GM23248 (cell line): ENCODE measurements at regions not wholly inside any gene's neighbourhood (a gene's known extent, or its start where the extent isn't known, plus 50 kb on each side); places are given as distances from the start of the nearest gene placed in this dataset.

Experiments used
- DNase-seq: peaks from one replicate; pipeline ENCODE4 v3.0.0-alpha.2; 2015
- H2AFZ ChIP-seq: fragments of 200-600 bp; sonication (generic); 2 replicates; pipeline ENCODE4 v1.6.1; 2016; ENCODE audit warnings: antibody characterized with exemption
- H3F3A ChIP-seq: fragments of 200-600 bp; sonication (generic); 2 replicates; pipeline ENCODE4 v1.6.1; 2016; ENCODE audit warnings: mild to moderate bottlenecking, antibody characterized with exemption, mixed run types; ENCODE audit not compliant: insufficient read depth
- H3K27ac ChIP-seq: fragments of 200-600 bp; sonication (generic); 2 replicates; pipeline ENCODE4 v1.5.1; 2016; ENCODE audit warnings: mild to moderate bottlenecking
- H3K27me3 ChIP-seq: fragments of 200-600 bp; sonication (generic); replicated peaks from 2 replicates; pipeline ENCODE4 v1.6.1; 2016; ENCODE audit warnings: mild to moderate bottlenecking; ENCODE audit not compliant: insufficient read depth
- H3K36me3 ChIP-seq: fragments of 200-600 bp; sonication (generic); 2 replicates; pipeline ENCODE4 v1.6.1; 2016; ENCODE audit warnings: low read depth, mild to moderate bottlenecking
- H3K4me1 ChIP-seq: fragments of 200-600 bp; sonication (generic); 2 replicates; pipeline ENCODE4 v1.6.1; 2016; ENCODE audit warnings: mild to moderate bottlenecking; ENCODE audit not compliant: insufficient read depth
- H3K4me2 ChIP-seq: fragments of 200-600 bp; sonication (generic); one replicate; pipeline ENCODE4 v1.6.1; 2016; ENCODE audit warnings: mild to moderate bottlenecking; ENCODE audit not compliant: unreplicated experiment
- H3K4me3 ChIP-seq: fragments of 200-600 bp; sonication (generic); 2 replicates; pipeline ENCODE4 v1.5.1; 2016; ENCODE audit warnings: mild to moderate bottlenecking
- H3K79me2 ChIP-seq: fragments of 200-600 bp; sonication (generic); 2 replicates; pipeline ENCODE4 v1.6.1; 2016; ENCODE audit warnings: mild to moderate bottlenecking; ENCODE audit not compliant: insufficient read depth
- H3K9ac ChIP-seq: fragments of 200-600 bp; sonication (generic); 2 replicates; pipeline ENCODE4 v1.6.1; 2016; ENCODE audit warnings: mild to moderate bottlenecking
- H3K9me2 ChIP-seq: fragments of 200-600 bp; sonication (generic); 2 replicates; pipeline ENCODE4 v1.6.1; 2016; ENCODE audit warnings: mixed run types, mild to moderate bottlenecking, moderate library complexity; ENCODE audit not compliant: insufficient read depth
- H3K9me3 ChIP-seq: fragments of 200-600 bp; sonication (generic); one replicate; pipeline ENCODE4 v1.6.1; 2017; ENCODE audit warnings: low read depth
- H4K20me1 ChIP-seq: fragments of 200-600 bp; sonication (generic); 2 replicates; pipeline ENCODE4 v1.6.0; 2016; ENCODE audit not compliant: insufficient read depth
- EZH2 ChIP-seq: fragments of 200-600 bp; sonication (generic); IDR thresholded peaks from 2 replicates; pipeline ENCODE4 v1.6.1; 2018; ENCODE audit warnings: antibody characterized with exemption, mild to moderate bottlenecking; ENCODE audit not compliant: insufficient read depth, poor library complexity, severe bottlenecking
- EZH2phosphoT487 ChIP-seq: fragments of 200-600 bp; sonication (generic); IDR thresholded peaks from 2 replicates; pipeline ENCODE4 v1.6.1; 2018; ENCODE audit warnings: antibody characterized with exemption, moderate library complexity, mild to moderate bottlenecking, low read depth; ENCODE audit not compliant: insufficient read depth
- WGBS, 2 experiments: methylation state at CpG; one replicate each; pipeline ENCODE4 v1.1.6; 2015 to 2017; ENCODE audit warnings: low lambda C conversion rate in 2 of 2, low coverage in 1 of 2; ENCODE audit errors: missing lambda C conversion rate in 2 of 2; 5-methylcytosine and 5-hydroxymethylcytosine counted together
- in situ Hi-C: fragments of 300-500 bp; cut with MboI; formaldehyde crosslinking; loops from 2 replicates; pipeline ENCODE4 v1.15.0; 2020

DNA sequence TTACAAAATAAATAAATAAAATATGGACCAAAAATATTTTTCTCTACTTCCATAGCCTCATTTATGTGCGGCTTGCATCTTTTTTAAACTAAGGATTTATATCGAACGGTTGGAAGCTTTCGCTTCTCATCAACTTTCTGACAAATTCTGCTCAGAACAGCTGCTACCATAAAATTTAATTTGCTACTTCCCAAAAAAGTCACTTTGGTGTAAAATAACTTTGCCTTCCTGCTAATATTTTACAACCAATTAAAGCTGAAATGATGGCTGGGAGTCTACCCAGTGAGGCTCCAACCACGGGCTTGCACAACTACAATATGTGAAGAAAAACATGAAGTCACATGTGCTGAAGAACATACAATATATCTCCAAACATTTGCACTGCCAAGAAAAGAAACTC is 253.1 kb upstream of the NEBL start:
- Histone ChIP-seq H4K20me1 (no peaks in the 10 kb centered on the region), H3K4me1 (no peaks in the 10 kb centered on the region), H3K4me2 (no peak overlapping the region), H3K79me2 (no peaks in the 10 kb centered on the region), H3K9ac (no peak overlapping the region), H3K4me3 (no peak overlapping the region), H3K9me3 (no peaks in the 10 kb centered on the region), H3K9me2 (no peaks in the 10 kb centered on the region), H3K27me3 (no peaks in the 10 kb centered on the region), H3K27ac (no peak overlapping the region), H3F3A (no peaks in the 10 kb centered on the region), H2AFZ (no peak overlapping the region), H3K36me3 (no peaks in the 10 kb centered on the region)
- no peak for TF ChIP-seq EZH2phosphoT487
- TF ChIP-seq EZH2, result no peak
- WGBS, 2 experiments, result 46 to 47% methylated on average over 5 of the region's 5 CpGs
- no peak for DNase-seq
- in situ Hi-C loops, result no loop called here

DNA sequence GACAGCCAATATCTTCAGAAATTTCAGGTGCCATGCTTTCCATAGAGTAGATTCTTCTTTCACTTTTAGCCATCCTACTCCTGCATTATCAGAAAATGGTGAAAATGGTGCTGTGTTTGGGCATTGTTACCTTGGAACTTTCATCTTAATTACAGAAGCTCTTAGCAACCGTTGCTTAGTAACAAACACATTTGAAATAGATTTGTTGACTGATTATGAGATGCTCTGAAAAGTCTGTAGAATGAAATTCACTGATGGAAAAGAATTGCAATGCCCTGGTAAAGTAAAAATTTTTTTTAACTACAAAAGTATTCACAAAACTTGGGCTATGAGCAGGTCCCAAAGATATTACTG is 249.3 kb upstream of the NEBL start:
- H3K27ac ChIP-seq, result no peak overlapping the region
- 0 to 6% methylated on average over 1 of the region's 1 CpG for WGBS, 2 experiments
- H2AFZ ChIP-seq, result no peak overlapping the region
- no peak for TF ChIP-seq EZH2phosphoT487
- TF ChIP-seq EZH2, result no peak
- H3K9me2 ChIP-seq, result no peaks in the 10 kb centered on the region
- DNase-seq, result no peak
- no peak overlapping the region for H3K4me2 ChIP-seq
- no peak overlapping the region for H3K9ac ChIP-seq
- no peak overlapping the region for H3K4me3 ChIP-seq
- no peaks in the 10 kb centered on the region for H3F3A ChIP-seq
- no peaks in the 10 kb centered on the region for H3K9me3 ChIP-seq
- H3K27me3 ChIP-seq, result no peaks in the 10 kb centered on the region
- H3K36me3 ChIP-seq, result no peaks in the 10 kb centered on the region
- H3K4me1 ChIP-seq, result no peaks in the 10 kb centered on the region
- no peaks in the 10 kb centered on the region for H3K79me2 ChIP-seq
- no peaks in the 10 kb centered on the region for H4K20me1 ChIP-seq
- in situ Hi-C loops, result no loop called here

DNA sequence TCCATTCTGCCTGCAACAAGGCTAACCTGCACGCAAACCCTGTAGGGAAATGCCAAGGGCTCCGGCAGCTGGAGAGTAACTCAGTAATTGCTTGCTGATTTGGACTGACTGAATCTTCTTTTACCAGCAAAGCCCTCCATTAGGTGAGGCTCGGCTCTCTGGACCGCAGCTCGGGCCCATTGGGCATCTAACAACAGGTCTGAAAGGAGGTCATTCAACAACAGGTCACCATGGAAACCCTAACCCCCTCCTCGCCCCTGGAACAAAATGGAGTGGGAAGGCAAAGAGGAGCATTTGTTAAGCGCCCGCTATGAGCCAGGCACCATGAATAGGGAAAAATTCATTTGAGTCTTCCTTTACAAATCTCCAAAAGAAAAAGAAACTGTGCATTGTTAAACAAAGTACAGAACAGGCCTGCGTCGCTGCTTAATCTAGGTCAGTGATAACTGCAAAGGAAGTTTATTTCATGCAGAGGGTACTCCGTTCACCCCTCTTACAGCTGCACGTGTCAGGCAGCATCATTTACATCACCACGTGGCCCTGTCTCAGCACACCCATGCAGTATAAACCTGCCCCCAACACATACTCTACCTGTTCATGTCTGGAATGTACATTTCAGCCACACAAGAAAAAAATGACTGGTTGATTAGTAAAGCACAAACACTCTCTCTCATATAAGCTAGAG is 248.8 kb upstream of the NEBL start:
- in situ Hi-C loops, result no loop called here
- H3K9ac ChIP-seq, result no peak overlapping the region
- DNase-seq, result no peak
- H3K27ac ChIP-seq, result no peak overlapping the region
- H3K9me2 ChIP-seq, result no peaks in the 10 kb centered on the region
- H3K9me3 ChIP-seq, result no peaks in the 10 kb centered on the region
- H3K36me3 ChIP-seq, result no peaks in the 10 kb centered on the region
- no peak for TF ChIP-seq EZH2
- no peak for TF ChIP-seq EZH2phosphoT487
- 0 out of 2 replicates have a peak, but pooled peaks cover 2% of the 10 kb centered on the region for H3K27me3 ChIP-seq
- no peak overlapping the region for H3K4me3 ChIP-seq
- no peaks in the 10 kb centered on the region for H3F3A ChIP-seq
- no peaks in the 10 kb centered on the region for H3K4me1 ChIP-seq
- 55 to 64% methylated on average over 13 of the region's 13 CpGs for WGBS, 2 experiments
- no peak overlapping the region for H2AFZ ChIP-seq
- H4K20me1 ChIP-seq, result no peaks in the 10 kb centered on the region
- no peak overlapping the region for H3K4me2 ChIP-seq
- no peaks in the 10 kb centered on the region for H3K79me2 ChIP-seq

DNA sequence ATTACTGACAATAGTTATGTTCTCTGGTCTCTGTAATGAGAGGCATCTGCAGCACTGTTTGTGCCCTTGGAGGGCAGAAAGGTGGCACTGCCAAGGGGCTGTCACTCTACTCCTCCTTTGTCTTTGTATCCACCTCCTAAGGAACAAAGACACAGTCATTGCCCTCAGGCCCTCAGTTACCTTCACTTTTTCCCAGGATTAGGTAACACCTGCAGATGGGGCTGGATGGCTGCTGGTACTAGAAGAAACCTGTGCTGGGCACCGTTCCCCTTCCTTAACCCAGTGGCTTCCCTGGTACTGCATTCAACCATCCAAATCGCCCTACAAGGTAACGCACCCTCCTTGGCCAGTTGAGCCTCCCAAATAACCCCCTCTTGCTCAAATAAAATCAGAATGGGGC is 246.9 kb upstream of the NEBL start:
- Histone ChIP-seq H3F3A (no peaks in the 10 kb centered on the region), H2AFZ (no peak overlapping the region), H3K27me3 (0 out of 2 replicates have a peak, but pooled peaks cover 6% of the 10 kb centered on the region), H3K9me3 (no peaks in the 10 kb centered on the region), H3K9me2 (no peaks in the 10 kb centered on the region), H3K36me3 (no peaks in the 10 kb centered on the region), H3K27ac (no peak overlapping the region), H3K4me3 (no peak overlapping the region), H3K9ac (no peak overlapping the region), H3K4me1 (no peaks in the 10 kb centered on the region), H4K20me1 (no peaks in the 10 kb centered on the region), H3K79me2 (no peaks in the 10 kb centered on the region), H3K4me2 (no peak overlapping the region)
- 53 to 54% methylated on average over 3 of the region's 3 CpGs for WGBS, 2 experiments
- TF ChIP-seq EZH2phosphoT487 (no peak), EZH2 (no peak)
- in situ Hi-C loops, result no loop called here
- no peak for DNase-seq

DNA sequence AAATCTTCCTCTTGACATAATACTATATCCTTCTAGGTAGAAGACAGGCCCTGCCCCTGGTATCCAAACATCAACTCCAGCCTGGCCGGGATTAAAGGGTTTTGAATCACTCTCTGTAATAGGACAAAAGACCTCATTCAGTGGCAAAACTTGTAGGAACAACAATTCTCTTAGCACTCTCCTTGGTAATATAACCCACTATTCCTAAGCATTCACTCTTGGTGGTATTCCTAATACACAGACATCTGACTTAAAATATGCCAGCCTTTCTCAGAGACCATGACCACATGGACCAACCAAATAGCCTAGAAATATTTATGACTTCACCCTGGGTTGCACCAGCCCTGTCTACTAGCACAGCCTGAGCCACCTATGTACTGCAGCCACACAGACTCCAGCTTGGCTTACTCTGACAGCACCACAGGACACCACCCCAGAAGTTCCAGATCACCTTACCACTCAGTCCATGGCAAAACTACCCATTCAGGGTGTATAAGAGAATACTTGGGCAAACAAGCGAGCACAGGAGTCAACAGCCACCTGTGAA is 244.9 kb upstream of the NEBL start:
- Histone ChIP-seq H3K4me3 (no peak overlapping the region), H3K79me2 (no peaks in the 10 kb centered on the region), H3K9me2 (no peaks in the 10 kb centered on the region), H4K20me1 (no peaks in the 10 kb centered on the region), H3K4me1 (no peaks in the 10 kb centered on the region), H3K27ac (no peak overlapping the region), H3K36me3 (no peaks in the 10 kb centered on the region), H3F3A (no peaks in the 10 kb centered on the region), H3K4me2 (no peak overlapping the region), H2AFZ (no peak overlapping the region), H3K27me3 (0 out of 2 replicates have a peak, but pooled peaks cover 7% of the 10 kb centered on the region), H3K9me3 (no peaks in the 10 kb centered on the region), H3K9ac (no peak overlapping the region)
- in situ Hi-C loops, result no loop called here
- DNase-seq, result no peak
- 48 to 53% methylated on average over 2 of the region's 2 CpGs for WGBS, 2 experiments
- no peak for TF ChIP-seq EZH2phosphoT487
- TF ChIP-seq EZH2, result no peak
